ENCODE measurements at regions not wholly inside any gene's neighbourhood (a gene's known extent, or its start where the extent isn't known, plus 50 kb on each side); places are given as distances from the start of the nearest gene placed in this dataset.

DNA sequence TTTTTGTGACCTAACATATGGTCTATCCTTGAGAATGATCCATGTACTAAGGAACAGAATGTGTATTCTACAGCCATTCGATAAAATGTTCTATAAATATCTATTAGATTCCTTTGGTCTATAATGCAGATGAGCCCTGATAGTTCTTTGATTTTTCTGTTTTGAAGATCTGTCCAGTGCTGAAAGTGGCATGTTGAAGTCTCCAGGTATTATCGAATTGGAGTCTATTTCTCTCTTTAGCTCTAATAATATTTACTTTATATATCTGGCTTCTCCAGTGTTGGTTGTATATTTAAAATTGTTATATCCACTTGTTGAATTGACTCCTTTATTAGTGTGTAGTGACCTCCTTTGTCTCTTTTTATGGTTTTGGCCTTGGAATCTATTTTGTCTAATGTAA lies 377.9 kb downstream of the ARL6IP6 start:
- no peak for DNase-seq

- DNase-seq: no peak
These were observed 372.9 kb downstream of the ARL6IP6 start for GRCh38 chr2:153091344-153091743.

DNA sequence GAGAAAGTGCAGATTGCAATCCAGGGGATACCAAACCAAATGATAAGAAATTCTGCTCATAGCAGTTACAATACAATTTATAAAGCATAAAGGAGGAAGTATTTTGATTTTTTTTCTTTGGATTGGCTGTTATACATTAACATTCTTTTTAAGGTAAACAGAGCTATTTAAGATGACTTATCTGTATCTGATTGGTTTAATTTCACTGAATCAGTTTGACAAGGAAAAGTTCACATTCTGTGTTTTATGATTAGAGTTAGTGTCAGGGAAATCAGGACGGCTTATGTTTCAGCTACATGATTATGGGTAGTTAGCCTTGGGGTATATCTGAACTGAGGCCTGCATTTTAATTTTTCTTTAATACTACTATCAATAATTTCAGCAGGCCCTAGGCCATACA lies 360.9 kb downstream of the ARL6IP6 start:
- no peak for DNase-seq

DNA sequence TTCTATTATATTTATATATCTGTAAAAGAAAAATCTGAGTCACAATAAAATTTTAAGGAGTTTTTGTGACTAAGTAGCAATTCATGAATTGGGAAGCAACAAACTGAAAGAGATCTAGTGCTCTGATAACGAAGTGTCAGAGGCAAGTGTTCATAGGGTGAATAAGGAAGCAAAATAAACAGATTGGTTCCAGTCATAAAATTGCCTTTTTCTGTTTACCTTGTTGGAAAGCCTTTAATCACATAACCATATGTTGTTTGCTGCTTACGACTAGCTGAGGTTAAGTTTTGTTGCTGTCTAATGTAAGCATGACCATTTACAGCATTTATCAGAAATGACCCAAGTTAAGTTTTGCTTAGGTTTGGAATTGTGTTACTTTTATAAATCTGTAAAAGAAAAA lies 358.9 kb downstream of the ARL6IP6 start:
- peak; percentile 48 for DNase-seq

GRCh38 chr2:153074207-153074606 lies 355.8 kb downstream of the ARL6IP6 start:
- DNase-seq: no peak

DNA sequence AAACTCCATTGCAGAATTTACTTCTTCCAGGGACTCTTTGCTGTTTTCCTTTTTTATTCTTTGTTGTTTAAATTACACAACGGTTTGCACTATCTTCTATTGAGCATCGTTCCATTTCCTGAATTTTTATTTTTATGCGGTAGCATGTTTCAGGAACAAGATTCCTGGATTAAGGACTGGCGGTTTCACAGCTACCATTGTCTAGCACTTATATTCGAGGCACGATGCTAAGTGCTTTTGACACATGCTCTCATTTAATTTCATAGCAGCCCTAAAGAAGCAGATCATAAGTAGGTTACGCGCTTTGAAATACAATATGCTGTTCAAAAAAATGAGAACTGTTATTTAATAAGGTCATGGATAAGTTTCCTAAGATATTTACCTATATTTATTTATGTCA lies 354.4 kb downstream of the ARL6IP6 start:
- no peak for DNase-seq

DNA sequence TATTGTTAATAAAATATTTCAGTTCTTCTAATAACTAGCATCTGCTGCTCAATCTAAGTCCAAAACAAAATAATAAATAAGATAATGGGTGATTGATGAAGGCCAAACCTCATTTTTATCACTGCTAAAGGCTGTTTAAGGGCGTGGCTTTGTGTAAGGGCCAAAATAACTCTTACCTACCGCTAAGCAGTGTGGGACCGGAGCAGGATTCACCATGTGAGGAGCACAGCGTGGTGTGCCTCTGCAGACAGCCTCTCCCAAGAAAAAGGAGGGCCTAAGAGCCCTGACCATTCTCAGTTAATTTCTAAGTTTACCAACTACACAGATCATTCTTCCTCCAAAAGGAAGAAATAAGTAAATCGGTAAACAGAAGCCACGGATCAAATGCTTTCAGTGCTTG lies 353.7 kb downstream of the ARL6IP6 start:
- no peak for DNase-seq

DNA sequence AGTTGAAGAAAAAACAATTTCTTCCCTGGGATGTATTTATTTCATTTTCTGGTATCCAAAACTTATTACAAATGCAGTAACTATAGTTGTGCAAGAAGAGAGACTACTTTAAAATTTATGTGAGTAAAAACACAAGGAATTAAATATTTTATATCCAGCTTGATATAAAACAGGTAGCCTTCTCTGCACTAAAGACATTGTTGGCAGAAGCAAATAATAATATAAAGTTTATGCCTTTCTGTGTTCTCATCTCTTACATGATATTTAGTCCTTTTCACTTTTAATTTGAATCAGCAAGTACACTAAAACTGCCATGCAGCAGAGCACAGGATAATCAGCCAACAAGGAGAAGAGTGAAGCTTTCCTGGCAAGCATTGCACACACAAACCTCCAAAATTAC lies 352.7 kb downstream of the ARL6IP6 start:
- DNase-seq: no peak

- no peak for DNase-seq
These were observed 350.5 kb downstream of the ARL6IP6 start for GRCh38 chr2:153068915-153069314.

- no peak for DNase-seq
These were observed 349.6 kb downstream of the ARL6IP6 start for GRCh38 chr2:153068052-153068451.

- DNase-seq: no peak
These were observed 341.1 kb downstream of the ARL6IP6 start for GRCh38 chr2:153059338-153060052.

DNA sequence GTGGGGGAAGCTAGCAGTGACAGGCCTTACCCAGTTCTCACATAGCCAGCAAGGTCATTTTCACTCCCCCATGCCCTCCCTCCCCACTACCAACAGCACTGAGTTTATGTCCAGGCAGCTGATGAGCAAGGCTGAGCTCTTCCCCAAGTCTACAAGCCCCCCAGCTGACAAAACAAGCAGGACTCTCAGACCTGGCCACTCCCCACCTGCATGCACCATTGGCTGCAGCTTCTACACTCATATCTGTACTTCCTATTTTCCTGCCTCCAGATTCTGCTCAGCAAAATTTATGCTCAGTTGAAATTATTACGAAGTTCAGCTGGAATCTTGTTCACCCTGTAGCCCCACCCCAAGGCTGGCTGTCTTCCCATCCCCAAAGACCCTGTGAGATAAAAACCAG lies 339.3 kb downstream of the ARL6IP6 start:
- DNase-seq: no peak

GRCh38 chr2:153055182-153055581 lies 336.8 kb downstream of the ARL6IP6 start:
- no peak for DNase-seq

- DNase-seq: no peak
These were observed 334.6 kb downstream of the ARL6IP6 start for GRCh38 chr2:153052807-153053559.

DNA sequence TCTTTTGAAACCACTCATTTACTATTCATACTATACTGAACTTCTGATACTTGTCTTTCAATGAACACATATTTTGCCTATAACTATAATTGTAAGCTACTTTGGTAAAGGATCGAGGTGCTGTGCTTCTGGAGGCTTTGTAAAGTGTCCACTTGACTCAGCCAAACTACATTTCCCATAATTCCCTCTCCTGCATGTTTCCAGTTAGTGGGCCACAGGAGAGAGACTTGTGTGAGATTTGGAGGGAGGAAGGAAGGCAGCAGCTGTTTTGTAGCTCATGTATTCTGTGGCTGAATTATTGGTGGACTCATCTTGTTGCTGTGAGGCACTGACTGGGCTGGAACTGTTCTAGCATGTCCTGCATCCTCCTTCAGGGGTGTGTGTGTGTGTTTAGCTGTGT lies 328.8 kb downstream of the ARL6IP6 start:
- no peak for DNase-seq

DNA sequence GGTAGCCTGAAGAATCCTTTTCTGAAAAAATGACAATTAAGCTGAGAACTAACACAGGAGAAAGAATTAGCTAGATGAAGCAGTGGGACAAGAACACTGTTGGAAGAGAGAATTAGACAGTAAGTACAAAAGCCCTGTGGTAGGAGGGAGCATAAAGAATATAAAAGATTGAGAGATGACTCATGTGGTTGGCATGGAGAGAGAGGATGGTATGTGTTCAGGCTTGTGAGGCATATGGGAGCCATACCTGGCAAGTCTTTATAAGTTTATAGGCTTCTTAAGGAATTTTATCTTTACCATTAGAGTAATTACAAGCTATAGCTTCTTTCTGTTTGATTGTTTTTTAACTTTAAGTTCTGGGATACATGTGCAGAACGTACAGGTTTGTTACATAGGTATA lies 325.0 kb downstream of the ARL6IP6 start:
- DNase-seq: no peak

- no peak for DNase-seq
These were observed 310.2 kb downstream of the ARL6IP6 start for GRCh38 chr2:153028626-153029025.

DNA sequence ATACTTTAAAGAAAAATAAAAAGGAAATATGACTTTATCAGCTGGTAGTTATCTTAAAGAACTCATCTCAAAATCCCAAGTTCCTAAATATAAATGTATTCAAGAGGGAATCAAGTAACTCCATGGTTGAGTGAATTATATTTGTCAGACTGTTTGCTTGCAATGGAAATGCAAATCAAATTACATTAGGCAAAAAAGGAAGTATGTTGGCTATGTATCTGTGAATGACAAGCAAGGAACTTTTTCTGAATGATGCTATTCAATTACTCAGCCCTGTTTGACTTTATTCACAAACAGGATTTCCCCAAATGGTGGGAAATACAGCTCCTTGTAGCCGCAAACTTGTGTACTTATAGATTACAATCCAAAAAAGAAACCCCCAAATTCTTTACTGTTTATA lies 309.1 kb downstream of the ARL6IP6 start:
- DNase-seq: no peak

DNA sequence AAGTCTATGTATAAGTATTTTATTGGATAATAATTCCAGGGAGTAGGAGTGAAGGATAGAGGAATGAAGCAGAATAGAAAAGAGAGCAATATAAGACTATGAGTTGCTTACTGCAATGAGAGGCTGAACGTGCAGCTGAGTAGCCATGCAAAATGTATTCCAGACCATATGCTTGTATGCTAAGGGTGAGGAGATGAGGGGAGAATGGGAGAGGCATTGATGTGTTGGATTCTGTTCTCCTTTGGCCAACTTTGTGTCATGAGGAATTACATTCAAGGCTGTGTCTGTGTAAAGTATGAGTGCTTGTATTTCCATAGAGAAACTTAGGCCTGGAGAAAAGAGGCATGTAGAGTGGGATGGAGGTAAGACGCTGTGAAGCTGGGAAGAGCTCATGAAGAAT lies 301.8 kb downstream of the ARL6IP6 start:
- DNase-seq: no peak

DNA sequence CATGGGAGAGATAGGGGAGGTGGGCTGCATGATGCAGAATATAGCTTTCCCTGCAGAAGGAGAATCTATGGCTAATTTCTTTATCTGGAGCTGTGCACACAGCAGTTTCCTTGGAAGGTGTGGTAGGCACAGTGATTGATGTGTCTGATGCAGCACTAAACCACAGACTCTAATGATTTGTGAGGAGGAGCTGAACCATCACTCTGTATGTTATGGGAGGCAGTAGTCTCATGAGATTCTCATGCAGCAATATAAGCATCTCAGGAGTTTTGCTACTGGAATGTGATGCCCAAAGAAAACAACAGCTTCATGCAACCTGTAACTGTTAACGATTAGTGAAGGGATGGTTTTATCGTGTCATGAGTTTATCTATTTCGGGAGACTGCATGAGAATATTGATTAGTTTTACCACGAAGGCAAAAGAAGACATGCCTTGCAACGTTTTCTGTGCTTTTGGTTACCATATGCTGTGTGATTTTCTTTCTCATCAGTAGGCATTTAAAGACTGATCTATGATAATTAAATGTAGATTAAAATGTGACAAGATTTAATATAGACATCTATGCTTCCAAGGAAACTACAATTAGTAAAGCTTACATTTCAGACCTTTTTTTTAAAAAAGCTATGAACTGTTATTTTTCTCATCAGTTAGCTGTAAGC lies 286.8 kb downstream of the ARL6IP6 start:
- DNase-seq: no peak

DNA sequence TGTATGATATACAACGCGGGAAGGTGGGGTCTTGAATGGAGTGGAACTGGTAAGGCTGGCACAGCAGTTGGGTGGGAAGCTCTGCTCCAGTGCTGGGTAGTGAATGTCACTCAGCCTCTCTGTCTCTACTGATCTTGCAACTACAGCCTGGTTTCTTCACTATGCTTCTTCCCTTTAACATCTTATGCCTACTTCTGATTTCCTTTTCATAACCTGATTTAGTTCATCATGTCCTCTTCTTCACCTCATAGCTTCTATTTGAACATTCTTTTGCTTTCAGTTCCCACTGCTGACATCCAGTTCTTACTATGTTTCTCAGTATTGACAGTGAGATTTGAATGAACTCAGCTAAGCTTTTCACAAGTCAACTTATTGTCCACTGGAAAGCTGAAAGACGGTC lies 286.2 kb downstream of the ARL6IP6 start:
- no peak for DNase-seq

- no peak for DNase-seq
These were observed 255.7 kb downstream of the ARL6IP6 start for GRCh38 chr2:152974146-152974545.

GRCh38 chr2:152971685-152972084 lies 253.3 kb downstream of the ARL6IP6 start:
- no peak for DNase-seq

DNA sequence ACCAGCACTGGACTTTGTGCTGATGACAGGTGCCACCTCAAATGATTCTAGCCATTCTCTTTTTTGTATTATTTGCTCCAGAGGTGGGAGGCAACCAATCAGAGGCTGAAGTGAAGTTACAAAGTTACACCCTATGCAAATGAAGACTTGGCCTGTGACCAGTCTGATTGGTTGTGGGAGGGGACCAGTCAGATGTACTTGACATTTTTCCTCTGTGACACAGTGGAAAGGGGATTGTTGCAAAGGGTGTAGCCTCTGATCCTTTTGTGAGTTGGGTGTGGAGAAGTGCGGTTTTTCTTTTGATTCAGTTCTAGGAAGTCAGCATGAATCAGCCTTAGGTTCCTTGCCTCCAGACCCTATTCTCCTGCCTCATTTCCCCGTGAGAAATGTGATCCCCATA lies 244.0 kb downstream of the ARL6IP6 start:
- no peak for DNase-seq
